Glutamatergic neuron (in vitro differentiated cells): ENCODE measurements at regions not wholly inside any gene's neighbourhood (a gene's known extent, or its start where the extent isn't known, plus 50 kb on each side); places are given as distances from the start of the nearest gene placed in this dataset.
"Not testable (repeated sequence)": the region's sequence is repeated elsewhere in the genome, so short reads cannot be mapped to it uniquely, and the experiment has no call there.

Experiments
- DNase-seq: peaks from one replicate; pipeline ENCODE4 v3.0.0; 2022
- H3K27ac Mint-ChIP-seq: one replicate; pipeline ENCODE4 v1.8.0; 2020; ENCODE audit warnings: mild to moderate bottlenecking, mixed read lengths, inconsistent platforms; ENCODE audit not compliant: unreplicated experiment
- H3K27me3 Mint-ChIP-seq: one replicate; pipeline ENCODE4 v1.8.0; 2020; ENCODE audit warnings: mild to moderate bottlenecking, moderate library complexity, mixed read lengths, inconsistent platforms; ENCODE audit not compliant: unreplicated experiment
- H3K36me3 Mint-ChIP-seq: one replicate; pipeline ENCODE4 v1.8.0; 2020; ENCODE audit warnings: mild to moderate bottlenecking, mixed read lengths, inconsistent platforms; ENCODE audit not compliant: unreplicated experiment
- H3K4me1 Mint-ChIP-seq: one replicate; pipeline ENCODE4 v1.8.0; 2020; ENCODE audit warnings: mild to moderate bottlenecking, low read depth, mixed read lengths, inconsistent platforms; ENCODE audit not compliant: unreplicated experiment
- H3K4me3 Mint-ChIP-seq: one replicate; pipeline ENCODE4 v1.8.0; 2020; ENCODE audit warnings: mild to moderate bottlenecking, mixed read lengths, inconsistent platforms; ENCODE audit not compliant: unreplicated experiment
- H3K9me3 Mint-ChIP-seq: one replicate; pipeline ENCODE4 v1.8.0; 2020; ENCODE audit warnings: mild to moderate bottlenecking, moderate library complexity, mixed read lengths, inconsistent platforms; ENCODE audit not compliant: unreplicated experiment
- CTCF ChIP-seq: fragments of 200-600 bp; sonication (generic); IDR thresholded peaks from one replicate; pipeline ENCODE4 v1.5.0; 2021; ENCODE audit not compliant: partially characterized antibody, unreplicated experiment

- H3K4me3 Mint-ChIP-seq, H3K9me3 Mint-ChIP-seq, H3K27ac Mint-ChIP-seq, H3K27me3 Mint-ChIP-seq, H3K36me3 Mint-ChIP-seq, DNase-seq, H3K4me1 Mint-ChIP-seq: not testable (repeated sequence)
These were observed 4157.8 kb upstream of the TPTE start for GRCh38 chr21:6363591-6363990.

GRCh38 chr21:6368824-6369223 is 4152.6 kb upstream of the TPTE start:
- H3K27me3 Mint-ChIP-seq, H3K4me3 Mint-ChIP-seq, H3K36me3 Mint-ChIP-seq, H3K4me1 Mint-ChIP-seq, H3K9me3 Mint-ChIP-seq, H3K27ac Mint-ChIP-seq: not testable (repeated sequence)
- peak; percentile 7 for DNase-seq

GRCh38 chr21:6373253-6373652 is 4148.1 kb upstream of the TPTE start:
- not testable (repeated sequence) for H3K36me3 Mint-ChIP-seq, H3K27ac Mint-ChIP-seq, H3K4me3 Mint-ChIP-seq, H3K27me3 Mint-ChIP-seq, H3K9me3 Mint-ChIP-seq, H3K4me1 Mint-ChIP-seq, DNase-seq

GRCh38 chr21:6374232-6374631 is 4147.2 kb upstream of the TPTE start:
- DNase-seq: peak; percentile 27
- not testable (repeated sequence) for H3K36me3 Mint-ChIP-seq, H3K27me3 Mint-ChIP-seq, H3K27ac Mint-ChIP-seq, H3K9me3 Mint-ChIP-seq, H3K4me3 Mint-ChIP-seq, H3K4me1 Mint-ChIP-seq
- peak; percentile 47 for TF ChIP-seq CTCF

- not testable (repeated sequence) for H3K27ac Mint-ChIP-seq, H3K27me3 Mint-ChIP-seq, H3K4me3 Mint-ChIP-seq, H3K4me1 Mint-ChIP-seq, H3K9me3 Mint-ChIP-seq, H3K36me3 Mint-ChIP-seq
- DNase-seq: peak; percentile 3
These were observed 4146.5 kb upstream of the TPTE start for GRCh38 chr21:6374926-6375325.

- not testable (repeated sequence) for H3K4me1 Mint-ChIP-seq, H3K27ac Mint-ChIP-seq, H3K9me3 Mint-ChIP-seq, H3K4me3 Mint-ChIP-seq, H3K27me3 Mint-ChIP-seq, DNase-seq, H3K36me3 Mint-ChIP-seq
These were observed 4145.6 kb upstream of the TPTE start for GRCh38 chr21:6375776-6376175.

- not testable (repeated sequence) for H3K27ac Mint-ChIP-seq, H3K36me3 Mint-ChIP-seq, H3K9me3 Mint-ChIP-seq, H3K4me3 Mint-ChIP-seq, H3K4me1 Mint-ChIP-seq, H3K27me3 Mint-ChIP-seq
- DNase-seq: peak; percentile 4
These were observed 4144.9 kb upstream of the TPTE start for GRCh38 chr21:6376321-6377070.
